ENCODE measurements at regions not wholly inside any gene's neighbourhood (a gene's known extent, or its start where the extent isn't known, plus 50 kb on each side); places are given as distances from the start of the nearest gene placed in this dataset.

DNA sequence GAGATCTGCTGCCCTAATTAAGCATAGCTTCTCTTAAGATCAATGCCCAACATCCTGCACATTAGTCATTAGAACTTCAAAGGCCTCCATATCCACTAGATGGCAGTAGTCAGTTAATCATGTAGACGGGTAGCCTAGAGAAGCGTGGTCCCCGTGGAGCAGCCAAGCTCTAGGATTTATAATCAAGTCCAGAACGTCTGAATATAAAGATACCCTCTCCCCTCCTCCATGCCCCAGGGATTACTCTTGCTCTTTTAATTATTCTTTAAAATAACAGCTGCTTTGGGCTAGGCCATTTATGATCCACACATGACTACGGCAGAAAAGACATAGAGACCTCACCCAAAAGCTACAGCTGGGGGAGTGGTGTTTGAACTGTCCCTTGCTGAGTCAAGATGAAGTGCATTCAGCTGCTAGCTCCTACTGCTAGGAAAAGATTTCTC, 327.6 kb upstream of the PLET1 start:
- DNase-seq (ENCODE audit: low read depth): peak; percentile 8

DNA sequence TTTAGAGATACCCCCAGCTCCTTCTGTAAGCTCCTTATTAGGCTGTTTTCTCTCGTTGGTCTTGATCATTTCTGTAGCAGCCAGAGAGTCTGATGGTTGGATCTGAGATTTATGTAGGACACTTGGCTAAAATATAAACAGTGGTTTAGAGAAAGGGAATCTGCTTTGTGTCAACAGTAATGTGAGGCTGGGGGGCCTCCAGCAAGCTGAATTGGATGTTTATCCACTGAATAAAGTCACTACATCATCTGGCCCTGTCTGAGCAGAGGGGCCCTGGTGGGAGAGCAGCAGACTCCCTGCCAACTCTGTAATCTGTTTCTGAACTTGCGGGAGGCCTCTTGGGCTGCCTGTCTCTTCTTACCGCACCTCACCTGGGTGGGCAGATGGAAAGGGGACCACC, 328.5 kb upstream of the PLET1 start:
- no peak for DNase-seq (ENCODE audit: low read depth)

DNA sequence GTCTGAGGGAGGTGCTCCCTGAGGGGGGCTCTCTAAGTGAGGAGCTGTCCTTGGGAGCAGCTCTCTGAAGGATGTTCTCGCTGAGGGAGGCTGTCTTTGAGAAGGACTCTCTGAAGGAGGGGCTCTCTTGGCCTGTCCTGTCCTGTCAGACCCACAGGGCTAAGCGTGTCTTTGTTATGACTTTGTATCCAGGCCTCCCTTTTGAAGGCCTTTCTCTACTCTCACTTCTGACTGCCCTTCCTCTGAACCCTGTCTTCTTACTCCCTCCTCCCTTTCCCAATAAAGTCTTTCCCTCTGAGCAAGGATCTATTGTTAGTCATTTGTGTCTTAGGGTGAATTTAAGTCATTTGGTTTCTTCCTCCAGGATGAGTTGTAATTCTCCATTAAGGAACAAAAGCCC, 330.1 kb upstream of the PLET1 start:
- DNase-seq (ENCODE audit: low read depth): no peak

DNA sequence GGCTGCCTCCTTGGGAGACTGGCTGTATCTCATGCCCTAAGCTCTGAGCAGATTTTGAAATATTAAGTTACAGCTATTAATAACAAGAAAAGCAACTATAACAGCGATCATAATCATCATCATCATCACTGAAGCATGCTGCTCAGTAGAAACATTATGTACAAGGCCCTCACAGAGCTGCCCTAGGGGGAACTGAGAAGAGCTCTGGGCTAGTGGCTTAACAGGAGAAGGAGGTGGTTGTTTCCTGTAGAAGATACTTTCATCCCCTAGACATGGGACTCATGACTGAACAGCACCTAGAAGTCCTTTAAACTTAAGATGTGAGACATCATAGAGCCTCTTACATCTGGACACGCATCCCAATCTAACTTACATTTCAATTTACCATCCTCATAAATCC, 332.8 kb upstream of the PLET1 start:
- no peak for DNase-seq (ENCODE audit: low read depth)

DNA sequence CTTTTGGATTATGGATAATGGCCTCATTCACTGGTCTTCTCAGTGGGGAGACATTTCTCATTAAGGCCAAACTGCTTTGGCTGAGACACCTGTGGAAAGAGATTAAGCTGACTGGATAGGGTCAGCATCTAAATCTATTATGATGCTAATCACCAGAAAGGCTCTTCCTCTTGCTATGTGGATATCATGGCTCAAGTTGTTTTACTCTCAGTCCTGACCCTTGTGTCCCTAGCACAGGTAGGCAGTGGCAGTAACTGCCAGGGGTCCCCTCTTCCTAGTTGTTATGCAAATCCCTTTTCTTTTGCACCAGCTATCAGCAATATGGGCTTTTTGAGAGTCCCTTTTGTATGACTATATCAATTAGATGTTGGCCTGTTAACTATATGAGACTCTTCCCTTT, 335.7 kb upstream of the PLET1 start:
- DNase-seq (ENCODE audit: low read depth): no peak

DNA sequence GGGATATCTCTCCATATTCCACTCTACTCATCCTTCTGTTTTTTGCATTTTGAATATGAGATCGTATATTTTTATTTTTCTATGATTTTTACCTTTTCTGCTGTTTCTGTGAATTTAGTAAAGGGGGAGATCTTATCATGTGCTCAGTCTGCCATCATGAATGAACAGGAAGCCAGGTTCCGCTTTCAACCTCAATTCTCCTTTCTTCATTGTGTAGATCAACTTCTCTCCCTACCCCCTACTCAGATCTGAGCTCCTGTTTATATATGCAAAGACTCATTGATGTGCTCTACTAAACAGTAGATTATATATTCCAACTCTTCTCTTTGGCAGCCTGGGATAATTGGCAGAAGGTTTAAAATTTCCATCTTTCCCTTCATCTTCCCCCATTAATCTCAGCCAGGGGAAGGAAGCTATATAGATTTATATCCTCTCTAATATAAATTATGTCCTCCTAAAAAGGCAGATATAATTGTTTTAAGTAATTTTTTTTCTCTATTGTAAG, 336.7 kb upstream of the PLET1 start:
- no peak for DNase-seq (ENCODE audit: low read depth)

DNA sequence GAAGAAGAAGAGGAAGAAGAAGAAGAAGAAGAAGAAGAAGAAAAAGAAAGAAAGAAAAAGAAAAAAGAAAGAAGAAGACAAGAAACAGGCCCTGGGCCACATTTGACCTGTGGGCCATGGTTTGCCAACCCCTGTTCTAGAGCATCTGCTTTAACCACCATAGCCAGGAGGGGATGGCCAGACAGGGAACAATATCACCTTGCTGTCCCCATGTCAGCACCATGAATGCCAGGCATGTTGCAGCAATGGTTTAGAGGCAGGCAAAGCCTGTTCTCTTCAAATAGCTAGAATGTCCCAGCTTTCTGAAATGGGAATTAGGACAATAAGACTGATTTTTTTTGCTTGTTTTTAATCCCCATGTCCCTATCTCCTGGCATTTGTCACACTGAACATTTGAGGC, 338.6 kb upstream of the PLET1 start:
- DNase-seq (ENCODE audit: low read depth): no peak

DNA sequence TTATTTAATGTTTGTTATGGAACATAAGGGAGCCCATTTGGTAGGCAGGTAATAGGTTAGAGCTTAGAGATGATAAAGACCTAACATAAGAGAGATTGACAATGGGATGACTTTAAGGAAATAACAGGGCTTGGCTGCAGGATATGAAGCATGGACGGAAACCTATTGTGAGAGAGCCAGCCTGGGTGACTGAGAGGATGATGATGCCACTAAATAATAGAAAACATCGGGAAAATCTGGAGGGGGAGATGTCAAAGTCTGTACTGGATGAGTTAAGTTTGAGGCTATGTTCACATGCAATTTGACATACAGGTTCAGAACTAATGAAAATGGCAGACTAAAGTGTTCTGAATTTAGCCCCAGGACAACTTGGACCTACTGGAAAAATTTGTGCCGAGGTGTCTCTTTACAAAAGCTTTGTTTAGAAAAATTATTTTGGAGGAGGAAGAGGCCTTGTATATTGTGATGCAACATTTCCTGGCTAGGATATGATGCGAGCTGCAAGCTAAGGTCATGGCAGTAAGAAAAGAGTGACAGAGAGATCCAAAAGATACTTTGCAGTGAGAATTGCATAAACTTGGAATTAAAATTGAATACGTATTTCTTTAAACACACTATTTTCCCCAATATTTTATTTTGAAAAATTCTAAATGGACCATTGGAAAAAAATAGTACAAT, 339.3 kb upstream of the PLET1 start:
- no peak for DNase-seq (ENCODE audit: low read depth)

DNA sequence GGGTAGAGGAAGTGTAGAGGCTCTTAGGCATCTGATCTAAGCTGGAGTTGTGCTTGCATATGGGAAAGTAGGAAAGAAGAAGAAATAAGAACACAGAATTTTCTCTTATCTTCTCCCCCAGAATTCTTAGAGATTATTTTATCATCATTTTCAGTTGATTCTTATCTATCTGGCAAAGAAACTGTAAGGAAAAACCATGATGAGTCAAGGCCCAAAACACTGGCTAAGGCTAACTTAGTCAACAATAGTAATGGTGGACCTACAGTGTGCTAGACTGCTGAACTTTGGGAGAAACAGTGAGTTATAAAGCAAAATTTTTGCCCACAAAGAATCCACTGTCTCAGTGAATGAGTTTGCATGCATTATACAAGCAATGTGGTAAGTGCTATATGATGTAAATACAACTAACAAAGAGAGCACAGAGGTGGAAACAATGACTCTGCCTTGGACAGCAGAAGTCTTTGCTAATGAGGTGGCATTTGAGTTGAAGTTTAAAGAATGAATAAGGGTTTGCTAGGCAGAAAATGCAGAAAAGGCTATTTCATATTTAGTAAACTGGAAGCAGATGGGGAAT, 344.5 kb upstream of the PLET1 start:
- no peak for DNase-seq (ENCODE audit: low read depth)

DNA sequence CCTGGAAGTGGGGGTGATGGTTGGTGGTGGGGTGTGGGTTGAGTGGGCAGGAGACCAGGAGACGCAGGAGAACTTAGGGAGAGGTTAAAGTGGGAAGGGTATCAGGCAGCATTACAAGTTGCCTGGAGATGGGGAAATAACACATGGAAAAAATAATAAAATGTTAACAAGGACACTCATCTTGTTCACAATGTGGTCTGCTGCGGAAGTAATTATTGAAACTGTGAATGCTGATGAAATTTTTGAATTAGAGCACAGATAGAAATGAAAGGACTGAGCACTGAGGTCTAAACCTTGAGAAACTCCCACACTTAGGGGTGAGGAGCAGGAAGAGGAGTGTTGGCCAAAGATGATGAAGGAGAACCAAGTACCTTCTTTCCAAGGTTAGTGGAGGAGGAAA, 346.0 kb upstream of the PLET1 start:
- DNase-seq (ENCODE audit: low read depth): no peak

DNA sequence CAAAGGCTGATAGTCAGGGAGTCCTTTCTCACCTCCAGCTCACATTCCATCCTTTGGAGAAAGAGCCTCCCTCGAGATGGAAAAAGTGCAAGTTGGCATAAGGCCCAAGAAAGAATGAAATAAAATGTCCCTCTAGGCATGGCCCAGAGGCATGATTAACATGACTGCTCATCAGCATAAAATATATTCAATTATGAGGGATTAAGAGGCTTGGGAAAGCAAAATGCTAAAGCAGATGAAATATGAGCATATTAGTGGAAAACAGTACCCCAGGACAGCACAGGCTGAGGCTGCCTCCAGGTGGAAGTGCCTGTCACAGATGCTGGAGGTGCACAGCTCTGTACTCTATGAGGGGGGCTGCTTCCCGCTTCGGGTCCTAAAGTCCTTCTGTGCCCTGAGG, 347.8 kb upstream of the PLET1 start:
- no peak for DNase-seq (ENCODE audit: low read depth)

DNA sequence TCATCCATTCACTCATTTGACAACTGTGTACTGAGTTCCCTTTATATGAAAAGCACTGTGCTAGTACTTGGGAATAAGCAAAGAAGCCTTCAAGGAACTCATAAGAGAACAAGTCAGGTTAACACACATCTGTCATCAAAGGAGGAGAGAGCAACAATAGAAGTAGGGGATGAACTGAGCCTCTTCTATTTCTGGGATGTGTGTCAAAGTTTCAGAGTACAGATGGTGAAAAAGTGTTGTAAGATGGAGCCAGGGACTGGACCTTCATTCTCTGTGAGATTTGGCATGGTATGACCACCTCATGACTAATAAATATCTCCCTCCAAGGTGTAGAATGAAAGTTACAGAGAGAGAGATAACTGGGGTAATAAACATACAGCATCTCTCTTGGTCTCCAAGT, 349.8 kb upstream of the PLET1 start:
- DNase-seq (ENCODE audit: low read depth): no peak

DNA sequence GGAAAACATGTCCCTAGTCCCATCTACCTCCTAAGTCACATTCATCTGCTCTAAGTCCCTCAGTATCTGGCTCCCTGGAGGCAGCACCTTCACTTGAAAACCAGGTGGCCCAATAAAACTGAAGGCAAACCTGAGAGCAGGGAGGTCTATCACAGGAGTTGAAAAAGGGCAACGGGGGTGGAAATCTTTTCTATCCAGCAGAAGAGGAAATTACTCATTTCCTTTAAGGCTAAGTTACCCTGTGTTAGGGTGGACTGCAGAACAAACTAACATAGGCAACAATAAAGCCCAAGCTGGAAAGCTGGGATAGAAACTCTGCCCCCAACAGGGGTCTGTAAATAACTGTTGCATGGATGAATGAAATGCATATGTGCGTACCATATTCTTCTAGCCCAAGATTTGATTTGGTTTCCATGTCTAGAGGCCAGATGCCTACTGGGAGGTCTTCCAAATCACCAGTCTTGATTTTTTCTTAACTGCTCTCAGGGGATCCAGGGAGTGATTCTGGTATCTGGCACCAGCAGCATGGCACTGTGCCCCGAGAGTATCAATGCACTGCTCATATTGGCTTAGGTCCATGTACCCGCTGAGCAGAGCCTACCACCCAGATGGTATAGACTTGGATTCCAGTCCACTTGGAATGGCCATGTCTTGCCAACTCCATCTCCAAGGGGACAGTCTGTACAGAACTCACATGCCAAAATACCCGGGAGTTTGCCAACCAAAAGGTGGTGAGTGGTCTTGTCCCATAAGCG, 350.0 kb upstream of the NCAM1 start:
- DNase-seq (ENCODE audit: low read depth): no peak

DNA sequence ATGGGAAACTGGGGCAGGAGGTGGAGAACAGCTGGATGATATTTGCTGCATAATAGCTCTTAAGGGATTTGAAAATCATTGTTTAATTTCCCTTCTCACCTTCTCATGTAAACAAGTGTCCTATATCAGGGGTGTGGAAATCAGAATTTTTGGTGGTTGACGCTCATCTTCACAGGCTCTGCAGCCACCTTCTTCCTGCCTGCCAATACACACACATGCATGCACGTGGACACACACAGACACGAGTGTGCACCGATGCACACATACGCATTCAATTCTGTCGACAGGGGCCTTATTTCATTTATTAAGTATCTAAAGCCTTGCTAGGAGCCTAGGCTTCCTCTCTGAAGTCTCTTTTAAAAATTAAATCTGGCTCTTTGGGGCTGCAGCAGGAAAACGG, 349.4 kb upstream of the NCAM1 start:
- DNase-seq (ENCODE audit: low read depth): no peak

DNA sequence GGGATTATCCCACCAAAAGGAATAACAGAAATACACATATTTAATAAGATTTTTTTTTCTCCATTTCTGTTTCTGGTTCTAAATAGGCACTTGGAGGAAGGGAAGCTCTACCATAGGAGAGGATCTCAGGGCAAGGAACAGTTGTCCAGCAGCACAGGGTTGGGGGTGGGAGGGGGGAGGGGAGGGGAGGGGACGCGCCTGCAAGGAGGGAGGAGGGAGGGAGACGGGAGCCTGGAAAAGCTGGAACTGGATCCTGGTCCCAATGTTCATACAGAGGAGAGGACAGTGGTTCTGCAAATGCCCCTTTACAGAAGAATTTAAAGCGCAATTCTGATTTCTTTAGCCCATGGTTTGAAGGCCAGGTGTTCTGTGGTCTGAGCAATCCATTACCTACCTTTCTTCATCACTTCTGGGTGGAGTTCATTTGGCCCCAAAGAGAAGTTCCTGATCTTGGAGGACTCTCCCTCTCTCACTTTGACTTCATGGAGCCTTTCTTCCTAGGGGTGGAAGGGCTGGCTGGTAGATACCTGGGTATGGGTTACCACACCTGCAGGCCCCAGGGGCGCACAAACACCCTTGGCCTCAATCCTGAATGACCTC, 348.9 kb upstream of the NCAM1 start:
- DNase-seq (ENCODE audit: low read depth): no peak

DNA sequence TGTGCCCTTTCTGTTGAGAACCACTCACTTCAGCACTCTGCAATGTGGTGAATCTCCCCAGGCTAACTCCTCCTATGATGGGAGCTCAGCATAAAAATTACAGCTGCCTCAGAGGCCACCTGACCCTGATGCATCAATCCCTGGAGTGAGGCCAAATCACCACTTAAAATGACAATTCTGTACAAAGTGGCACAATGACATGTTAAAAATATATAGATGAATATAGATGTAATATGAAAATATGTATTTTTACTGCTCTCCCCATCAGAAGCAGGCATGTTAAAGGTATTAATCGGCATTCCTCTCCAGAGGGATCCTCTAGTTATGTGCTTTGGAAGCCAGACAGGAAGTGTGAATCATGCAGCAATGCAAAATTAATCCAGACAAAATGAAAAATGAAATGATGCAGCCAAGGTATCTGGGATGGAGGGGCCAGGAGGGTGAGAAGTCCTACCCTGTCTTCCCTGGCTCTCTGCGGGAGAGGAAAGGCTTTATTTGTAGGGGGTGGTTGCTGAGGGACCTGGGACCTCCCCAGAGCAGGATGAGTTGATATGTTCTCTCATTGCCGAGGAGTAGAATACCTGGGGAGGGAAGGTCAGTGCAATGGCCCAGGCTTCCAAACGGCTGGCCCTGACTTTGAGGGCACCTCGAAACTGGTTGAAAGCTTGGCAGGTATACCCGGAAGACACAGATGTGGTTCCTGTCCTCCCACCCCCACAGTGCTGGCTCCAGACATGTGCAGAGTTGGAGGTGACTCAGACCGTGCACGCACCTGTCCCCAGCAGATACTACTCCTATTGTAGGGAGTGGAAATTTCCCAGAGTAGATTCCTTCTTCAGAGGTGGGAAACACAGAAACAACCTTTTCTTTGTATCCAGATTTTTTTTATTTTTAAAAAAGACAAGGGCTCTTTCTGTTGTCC, 347.9 kb upstream of the NCAM1 start:
- DNase-seq (ENCODE audit: low read depth): no peak

DNA sequence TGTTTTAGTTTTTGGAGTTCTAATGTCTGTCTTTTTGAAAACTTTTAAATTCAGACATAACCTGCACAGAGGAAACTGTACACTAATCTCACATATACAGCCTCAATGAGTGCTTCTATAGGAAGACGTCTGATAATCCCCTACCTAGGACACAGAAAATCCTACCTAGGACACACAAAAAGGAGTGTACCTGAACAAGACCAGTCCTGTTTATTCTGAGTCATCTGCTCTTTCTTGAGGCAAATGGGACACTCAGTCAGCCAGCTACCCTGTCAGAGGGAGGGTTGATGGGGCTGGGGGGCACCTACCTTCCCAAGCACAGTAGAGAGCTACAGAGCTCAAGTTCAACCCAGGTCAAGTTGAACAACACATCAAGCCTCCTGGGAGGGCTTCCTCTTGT, 346.6 kb upstream of the NCAM1 start:
- DNase-seq (ENCODE audit: low read depth): no peak

DNA sequence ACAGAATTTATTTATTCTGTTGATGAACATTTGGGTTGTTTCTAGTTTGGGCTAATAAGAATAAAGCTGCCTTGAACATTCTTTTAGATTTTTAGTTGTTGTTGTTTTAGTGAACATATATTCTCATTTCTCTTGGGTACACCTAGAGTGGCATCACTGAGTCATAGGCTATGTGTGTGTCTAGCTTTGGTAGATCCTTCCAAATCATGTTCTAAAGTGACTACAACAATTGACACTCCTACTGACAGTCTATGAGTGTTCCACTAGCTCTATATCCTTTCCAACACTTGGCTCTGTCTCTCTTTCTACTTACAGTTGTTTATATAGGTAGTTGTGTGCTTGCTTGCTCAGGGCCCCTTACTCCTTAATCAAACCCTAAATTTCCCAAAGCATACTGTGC, 346.0 kb upstream of the NCAM1 start:
- DNase-seq (ENCODE audit: low read depth): no peak

DNA sequence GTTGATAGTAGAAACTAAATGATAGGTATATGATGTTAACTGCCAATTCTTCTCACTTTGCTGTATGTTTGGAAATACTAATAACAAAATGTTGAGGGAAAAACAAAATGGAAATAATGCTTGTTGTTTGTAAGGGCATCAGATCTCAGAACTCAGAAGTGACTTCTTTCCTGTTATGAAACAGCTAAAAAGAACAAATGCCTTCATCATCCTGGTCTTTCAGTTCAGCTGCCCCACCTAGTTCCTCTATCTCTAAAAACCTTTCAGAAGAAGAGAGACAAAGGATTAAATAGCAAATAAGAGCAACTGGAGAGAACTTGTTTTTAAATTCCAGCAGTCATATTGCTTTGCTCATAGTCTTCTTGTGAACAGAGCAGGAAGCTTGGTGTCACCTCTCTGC, 345.3 kb upstream of the NCAM1 start:
- DNase-seq (ENCODE audit: low read depth): no peak

DNA sequence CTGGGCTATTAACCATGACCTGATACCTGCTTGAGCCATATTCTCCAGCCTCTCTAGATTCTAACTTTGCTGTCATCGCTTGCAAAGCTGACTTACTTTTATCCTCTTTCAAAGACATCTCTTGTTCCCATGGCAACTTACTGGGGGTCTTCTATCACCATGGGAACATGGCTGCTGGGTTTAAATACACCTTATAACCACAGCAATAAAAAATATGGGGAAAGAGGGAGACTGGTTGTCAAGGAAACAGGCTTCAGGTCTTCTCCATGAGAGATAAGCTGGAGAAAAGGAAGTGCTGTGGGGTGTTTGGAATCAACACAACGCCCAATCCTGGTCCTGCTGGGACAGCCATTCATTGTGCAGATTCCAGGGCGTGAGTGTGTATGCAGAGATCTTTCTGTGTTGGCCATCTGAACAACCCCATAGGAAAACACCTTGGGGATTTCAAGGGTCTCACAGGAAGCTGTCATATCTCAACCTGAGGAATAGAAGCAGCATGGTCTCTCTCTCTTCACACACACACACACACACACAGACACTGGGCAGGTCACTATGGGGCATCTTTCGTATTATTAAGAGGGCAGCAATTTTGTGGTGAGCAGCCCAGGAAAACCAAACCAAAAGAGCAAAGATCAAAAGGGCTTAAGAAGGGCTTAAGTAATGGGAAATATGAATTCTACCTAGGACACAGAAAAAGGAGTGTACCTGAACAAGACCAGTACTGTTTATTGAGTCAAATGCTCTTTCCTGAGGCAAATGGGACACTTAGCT, 344.7 kb upstream of the NCAM1 start:
- DNase-seq (ENCODE audit: low read depth): no peak

DNA sequence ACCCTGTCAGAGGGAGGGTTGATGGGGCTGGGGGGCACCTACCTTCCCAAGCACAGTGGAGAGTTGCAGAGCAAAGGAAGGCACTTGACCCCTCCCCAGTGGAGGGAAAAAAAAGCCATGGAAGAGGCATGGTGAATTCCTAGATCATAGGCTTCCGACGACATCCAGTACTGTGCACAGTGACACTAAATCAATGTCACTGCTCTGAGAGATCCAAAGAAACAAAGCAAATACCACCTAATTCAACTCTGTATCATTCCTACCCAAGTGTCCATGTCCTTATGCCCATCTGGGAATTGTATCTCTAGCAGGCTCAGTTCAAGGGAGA, 344.2 kb upstream of the NCAM1 start:
- no peak for DNase-seq (ENCODE audit: low read depth)
